IMR-90 (cell line): ENCODE measurements at regions not wholly inside any gene's neighbourhood (a gene's known extent, or its start where the extent isn't known, plus 50 kb on each side); places are given as distances from the start of the nearest gene placed in this dataset.

Experiments
- ATAC-seq: fragments of 200-7000 bp; cut with Tn5 transposase; 2 replicates; pipeline ENCODE4 v1.9.1; 2020; ENCODE audit warnings: low read depth, mild to moderate bottlenecking, moderate library complexity
- BruUV-seq: library from RNA; stranded (reverse); fragments of 400-500 nt; replicated peaks from 2 replicates; lab custom pipeline; 2021; lab: Mats Ljungman, UMichigan
- CTCF ChIA-PET: fragments of 300-600 bp; formaldehyde crosslinking; extraction: SDS; loops from one replicate; lab custom pipeline; 2021; ENCODE audit warnings: antibody characterized with exemption; lab: Yijun Ruan, JAX
- POLR2A ChIA-PET: fragments of 300-600 bp; sonication (Branson Sonifier 250); formaldehyde crosslinking; loops from one replicate; lab custom pipeline; 2022; ENCODE audit warnings: antibody characterized with exemption; ENCODE audit not compliant: unreplicated experiment; lab: Charles Lee
- DNase-seq: peaks from one replicate; pipeline ENCODE4 v3.0.0; 2013
- H2AFZ ChIP-seq: replicated peaks from 2 replicates; pipeline ENCODE3; 2013; ENCODE audit warnings: low read length, mild to moderate bottlenecking; ENCODE audit not compliant: poor library complexity
- H2AK5ac ChIP-seq: 2 replicates; pipeline ENCODE4 v1.6.1; 2013; ENCODE audit warnings: low read depth, low read length, inconsistent platforms
- H2AK9ac ChIP-seq: replicated peaks from 2 replicates; pipeline ENCODE3; 2013; ENCODE audit warnings: mild to moderate bottlenecking, low read depth, low read length, moderate library complexity; ENCODE audit not compliant: poor library complexity
- H2BK120ac ChIP-seq: 2 replicates; pipeline ENCODE4 v1.6.1; 2013; ENCODE audit warnings: low read depth, low read length, inconsistent platforms
- H2BK15ac ChIP-seq: 3 replicates; pipeline ENCODE4 v1.6.1; 2013; ENCODE audit warnings: low read depth, low read length, inconsistent platforms
- H2BK20ac ChIP-seq: 2 replicates; pipeline ENCODE4 v1.6.1; 2013; ENCODE audit warnings: low read depth, mild to moderate bottlenecking, inconsistent platforms, low read length, moderate library complexity
- H2BK5ac ChIP-seq: 2 replicates; pipeline ENCODE4 v1.6.1; 2013; ENCODE audit warnings: mild to moderate bottlenecking, low read depth, low read length, inconsistent platforms; ENCODE audit not compliant: poor library complexity, severe bottlenecking
- H3K14ac ChIP-seq: replicated peaks from 2 replicates; pipeline ENCODE4 v1.6.1; 2013; ENCODE audit warnings: low read depth, low read length, inconsistent platforms
- H3K18ac ChIP-seq: 2 replicates; pipeline ENCODE4 v1.6.1; 2013; ENCODE audit warnings: low read depth, low read length, control low read depth
- H3K23ac ChIP-seq: 2 replicates; pipeline ENCODE4 v1.6.1; 2013; ENCODE audit warnings: low read depth, low read length, inconsistent platforms
- H3K27ac ChIP-seq: 2 replicates; pipeline ENCODE4 v1.5.1; 2013; ENCODE audit warnings: mild to moderate bottlenecking, control low read depth, low read length; ENCODE audit not compliant: insufficient read depth
- H3K27me3 ChIP-seq: 2 replicates; pipeline ENCODE4 v1.6.1; 2013; ENCODE audit warnings: low read length; ENCODE audit not compliant: control insufficient read depth, insufficient read depth
- H3K36me3 ChIP-seq: 2 replicates; pipeline ENCODE4 v1.6.1; 2013; ENCODE audit warnings: low read length, mixed read lengths; ENCODE audit not compliant: control insufficient read depth, insufficient read depth
- H3K4ac ChIP-seq: 2 replicates; pipeline ENCODE4 v1.6.1; 2013; ENCODE audit warnings: low read depth, low read length, inconsistent platforms
- H3K4me1 ChIP-seq: 2 replicates; pipeline ENCODE4 v1.6.1; 2013; ENCODE audit warnings: low read length, mixed read lengths; ENCODE audit not compliant: control insufficient read depth, insufficient read depth
- H3K4me2 ChIP-seq: 2 replicates; pipeline ENCODE4 v1.6.1; 2013; ENCODE audit warnings: low read depth, mild to moderate bottlenecking, control low read depth, low read length, moderate library complexity
- H3K4me3 ChIP-seq: 2 replicates; pipeline ENCODE4 v1.5.1; 2013; ENCODE audit warnings: low read depth, mild to moderate bottlenecking, control low read depth, low read length, moderate library complexity; ENCODE audit not compliant: insufficient read depth
- H3K56ac ChIP-seq: 2 replicates; pipeline ENCODE4 v1.6.1; 2013; ENCODE audit warnings: low read length, inconsistent platforms; ENCODE audit not compliant: insufficient read depth; ENCODE audit errors: extremely low read depth
- H3K79me1 ChIP-seq, 2 experiments: 2 replicates each; pipeline ENCODE4 v1.6.1; 2013; ENCODE audit warnings: low read length in 2 of 2, inconsistent platforms in 1 of 2, low read depth in 1 of 2
- H3K9ac ChIP-seq: 2 replicates; pipeline ENCODE4 v1.6.1; 2013; ENCODE audit warnings: low read depth, low read length, control low read depth
- H3K9me1 ChIP-seq: 2 replicates; pipeline ENCODE4 v1.6.1; 2013; ENCODE audit warnings: low read length, inconsistent platforms; ENCODE audit not compliant: insufficient read depth
- H3K9me3 ChIP-seq: 2 replicates; pipeline ENCODE4 v1.6.1; 2013; ENCODE audit warnings: low read length; ENCODE audit not compliant: control insufficient read depth, insufficient read depth
- H4K20me1 ChIP-seq: 2 replicates; pipeline ENCODE4 v1.6.1; 2013; ENCODE audit warnings: low read length, inconsistent platforms; ENCODE audit not compliant: insufficient read depth
- H4K5ac ChIP-seq: 2 replicates; pipeline ENCODE4 v1.6.1; 2013; ENCODE audit warnings: mild to moderate bottlenecking, low read depth, low read length, control low read depth
- H4K8ac ChIP-seq, 2 experiments: 2 replicates each; pipeline ENCODE4 v1.6.1; 2013; ENCODE audit warnings: low read depth in 2 of 2, low read length in 2 of 2, control low read depth in 1 of 2, inconsistent platforms in 1 of 2
- H4K91ac ChIP-seq: 2 replicates; pipeline ENCODE4 v1.6.1; 2013; ENCODE audit warnings: low read depth, low read length, inconsistent platforms; ENCODE audit not compliant: insufficient read depth
- BHLHE40 ChIP-seq: fragments of 150-350 bp; IDR thresholded peaks from 2 replicates; pipeline ENCODE4 v1.6.1; 2016; ENCODE audit warnings: mild to moderate bottlenecking, low read depth, low read length
- CEBPB ChIP-seq: IDR thresholded peaks from 2 replicates; pipeline ENCODE4 v1.6.1; 2012; ENCODE audit warnings: low read depth, low read length, improper control_type of control experiment
- MAZ ChIP-seq: IDR thresholded peaks from 2 replicates; pipeline ENCODE4 v1.6.1; 2012; ENCODE audit warnings: low read depth, mild to moderate bottlenecking, low read length, improper control_type of control experiment, moderate library complexity, borderline replicate concordance
- MXI1 ChIP-seq: IDR thresholded peaks from 2 replicates; pipeline ENCODE4 v1.6.1; 2012; ENCODE audit warnings: low read depth, mild to moderate bottlenecking, low read length, moderate library complexity, borderline replicate concordance
- NFE2L2 ChIP-seq: fragments of 150-350 bp; IDR thresholded peaks from 2 replicates; pipeline ENCODE4 v1.6.1; 2016; ENCODE audit warnings: low read depth, mild to moderate bottlenecking, low read length
- RAD21 ChIP-seq: IDR thresholded peaks from 2 replicates; pipeline ENCODE4 v1.6.1; 2012; ENCODE audit warnings: low read length, improper control_type of control experiment
- RCOR1 ChIP-seq: IDR thresholded peaks from 2 replicates; pipeline ENCODE4 v1.6.1; 2012; ENCODE audit warnings: mild to moderate bottlenecking, low read length, improper control_type of control experiment; ENCODE audit not compliant: insufficient replicate concordance
- RFX5 ChIP-seq: IDR thresholded peaks from 2 replicates; pipeline ENCODE4 v1.8.0; 2012; ENCODE audit warnings: low read depth, mild to moderate bottlenecking, low read length, moderate library complexity
- SMC3 ChIP-seq: fragments of 150-350 bp; IDR thresholded peaks from 2 replicates; pipeline ENCODE4 v1.6.1; 2016; ENCODE audit warnings: low read depth, mild to moderate bottlenecking, antibody characterized with exemption, low read length, moderate library complexity
- dilution Hi-C: fragments of 300-500 bp; cut with HindIII; formaldehyde crosslinking; loops from one replicate; pipeline ENCODE4 v1.14.3; 2018; ENCODE audit warnings: low sequenced_read_pairs; ENCODE audit not compliant: unreplicated experiment
- in situ Hi-C: fragments of 300-500 bp; cut with MboI; formaldehyde crosslinking; loops from 3 replicates; pipeline ENCODE4 v1.14.3; 2019; ENCODE audit warnings: low sequenced_read_pairs, inconsistent platforms, mixed read lengths
- intact Hi-C: fragments of 100-400 bp; cut with micrococcal nuclease; formaldehyde crosslinking; loops from 2 replicates; pipeline ENCODE4 v1.10.0; 2022
- TF ChIP-seq, protein P1 (sequence below): conservative IDR thresholded peaks from 2 replicates; pipeline ENCODE4 v1.5.1; 2012; ENCODE audit warnings: mild to moderate bottlenecking, low read depth, low read length, improper control_type of control experiment
- TF ChIP-seq, protein P2 (sequence below): fragments of 150-350 bp; IDR thresholded peaks from 2 replicates; pipeline ENCODE4 v1.6.1; 2016; ENCODE audit warnings: low read depth, mild to moderate bottlenecking, low read length, moderate library complexity, borderline replicate concordance

- Histone ChIP-seq H3K14ac (0 out of 2 replicates have a peak overlapping the region, but pooled peaks have one; percentile 43), H4K8ac (peak overlapping the region in 1 of 2 experiments; percentile 32; a peak in 2 of 4 replicates), H3K56ac (no peak overlapping the region), H3K4me2 (no peak overlapping the region; the same call in 1 of the 2 replicates), H3K27ac (no peak overlapping the region), H2BK20ac (peak overlapping the region; percentile 32; the same call in 1 of the 2 replicates), H4K20me1 (no peaks in the 10 kb centered on the region), H2BK15ac (peak overlapping the region; percentile 60; the same call in 1 of the 3 replicates), H3K4ac (peak overlapping the region; percentile 6; the same call in 1 of the 2 replicates), H3K4me3 (no peak overlapping the region), H3K27me3 (no peaks in the 10 kb centered on the region), H3K9ac (no peak overlapping the region), H2AK5ac (no peak overlapping the region; the same call in 1 of the 2 replicates), H3K18ac (peak overlapping the region; percentile 64; the same call in 1 of the 2 replicates), H3K4me1 (peaks cover 12% of the 10 kb centered on the region), H2AFZ (no peak overlapping the region), H3K23ac (no peak overlapping the region), H3K36me3 (no peaks in the 10 kb centered on the region), H3K9me1 (no peaks in the 10 kb centered on the region), H2BK5ac (peak overlapping the region; percentile 70), H3K79me1 (peaks cover 0 to 2% of the 10 kb centered on the region in 2 experiments; a peak in 1 of 4 replicates), H4K91ac (no peak overlapping the region), H2BK120ac (peak overlapping the region; percentile 25; the same call in 1 of the 2 replicates), H4K5ac (no peak overlapping the region; the same call in 1 of the 2 replicates), H2AK9ac (no peak overlapping the region), H3K9me3 (no peaks in the 10 kb centered on the region)
- ChIA-PET POLR2A (no interaction called here), CTCF (interaction anchor here (0.7 to 1.2 kb wide), 2 partner anchors 186 to 592 kb away, joined by 3 to 4 read pairs; no protein-coding TSS in a partner anchor)
- no TSS peak for BruUV-seq
- in situ Hi-C loops = no loop called here
- peak; percentile 77 for DNase-seq
- intact Hi-C loops = no loop called here
- dilution Hi-C loops = no loop called here
- no peak for TF ChIP-seq NFE2L2
- TF ChIP-seq CEBPB = no peak
- no peak for TF ChIP-seq BHLHE40
- TF ChIP-seq, protein P1, sequence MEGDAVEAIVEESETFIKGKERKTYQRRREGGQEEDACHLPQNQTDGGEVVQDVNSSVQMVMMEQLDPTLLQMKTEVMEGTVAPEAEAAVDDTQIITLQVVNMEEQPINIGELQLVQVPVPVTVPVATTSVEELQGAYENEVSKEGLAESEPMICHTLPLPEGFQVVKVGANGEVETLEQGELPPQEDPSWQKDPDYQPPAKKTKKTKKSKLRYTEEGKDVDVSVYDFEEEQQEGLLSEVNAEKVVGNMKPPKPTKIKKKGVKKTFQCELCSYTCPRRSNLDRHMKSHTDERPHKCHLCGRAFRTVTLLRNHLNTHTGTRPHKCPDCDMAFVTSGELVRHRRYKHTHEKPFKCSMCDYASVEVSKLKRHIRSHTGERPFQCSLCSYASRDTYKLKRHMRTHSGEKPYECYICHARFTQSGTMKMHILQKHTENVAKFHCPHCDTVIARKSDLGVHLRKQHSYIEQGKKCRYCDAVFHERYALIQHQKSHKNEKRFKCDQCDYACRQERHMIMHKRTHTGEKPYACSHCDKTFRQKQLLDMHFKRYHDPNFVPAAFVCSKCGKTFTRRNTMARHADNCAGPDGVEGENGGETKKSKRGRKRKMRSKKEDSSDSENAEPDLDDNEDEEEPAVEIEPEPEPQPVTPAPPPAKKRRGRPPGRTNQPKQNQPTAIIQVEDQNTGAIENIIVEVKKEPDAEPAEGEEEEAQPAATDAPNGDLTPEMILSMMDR = no peak
- no peak for TF ChIP-seq RCOR1
- TF ChIP-seq SMC3 = no peak
- TF ChIP-seq MXI1 = no peak
- no peak for TF ChIP-seq RFX5
- TF ChIP-seq, protein P2, sequence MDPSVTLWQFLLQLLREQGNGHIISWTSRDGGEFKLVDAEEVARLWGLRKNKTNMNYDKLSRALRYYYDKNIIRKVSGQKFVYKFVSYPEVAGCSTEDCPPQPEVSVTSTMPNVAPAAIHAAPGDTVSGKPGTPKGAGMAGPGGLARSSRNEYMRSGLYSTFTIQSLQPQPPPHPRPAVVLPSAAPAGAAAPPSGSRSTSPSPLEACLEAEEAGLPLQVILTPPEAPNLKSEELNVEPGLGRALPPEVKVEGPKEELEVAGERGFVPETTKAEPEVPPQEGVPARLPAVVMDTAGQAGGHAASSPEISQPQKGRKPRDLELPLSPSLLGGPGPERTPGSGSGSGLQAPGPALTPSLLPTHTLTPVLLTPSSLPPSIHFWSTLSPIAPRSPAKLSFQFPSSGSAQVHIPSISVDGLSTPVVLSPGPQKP = no peak
- no peak for TF ChIP-seq MAZ
- TF ChIP-seq RAD21 = no peak
- peak; percentile 21; the same call in 1 of the 2 replicates for ATAC-seq
These were observed 599.6 kb downstream of the INHBA start for GRCh38 chr7:41103331-41103730.
